Keratinocyte (primary cell): ENCODE measurements at regions not wholly inside any gene's neighbourhood (a gene's known extent, or its start where the extent isn't known, plus 50 kb on each side); places are given as distances from the start of the nearest gene placed in this dataset.

Experiments used
- DNase-seq: peaks from one replicate; pipeline ENCODE4 v3.0.0-alpha.2; 2011; ENCODE audit warnings: low read depth, missing footprints, low spot score
- FAIRE-seq: peaks from 2 replicates; lab custom pipeline; 2011; peaks lifted over from hg19 to GRCh38; lab: Jason Lieb, UNC
- H2AFZ ChIP-seq: 2 replicates; pipeline ENCODE4 v1.6.0; 2012; ENCODE audit warnings: low read length, control low read depth, inconsistent platforms; ENCODE audit not compliant: control insufficient read depth
- H3K27ac ChIP-seq: 2 replicates; pipeline ENCODE4 v1.5.1; 2011; ENCODE audit warnings: low read length; ENCODE audit not compliant: control insufficient read depth, insufficient read depth
- H3K27me3 ChIP-seq: 3 replicates; pipeline ENCODE4 v1.6.0; 2011; ENCODE audit warnings: low read length; ENCODE audit not compliant: control insufficient read depth, insufficient read depth; ENCODE audit errors: extremely low read depth
- H3K36me3 ChIP-seq, 2 experiments: 2 replicates in 1 of 2; 3 replicates in 1 of 2; pipeline ENCODE4 v1.5.1; 2011; ENCODE audit warnings: low read length in 2 of 2, mild to moderate bottlenecking in 1 of 2; ENCODE audit not compliant: control insufficient read depth in 2 of 2, insufficient read depth in 2 of 2; ENCODE audit errors: extremely low read depth in 1 of 2
- H3K4me1 ChIP-seq: 3 replicates; pipeline ENCODE4 v1.5.1; 2011; ENCODE audit warnings: low read length; ENCODE audit not compliant: control insufficient read depth, insufficient read depth; ENCODE audit errors: extremely low read depth
- H3K4me2 ChIP-seq: 3 replicates; pipeline ENCODE4 v1.6.0; 2011; ENCODE audit warnings: low read depth, low read length; ENCODE audit not compliant: control insufficient read depth, insufficient read depth; ENCODE audit errors: extremely low read depth
- H3K4me3 ChIP-seq, 3 experiments: fragments of 200-600 bp in 1 of 3; sonication (generic) in 1 of 3; 2 replicates in 2 of 3; 3 replicates in 1 of 3; pipeline ENCODE4 v1.5.1; 2011 to 2016; ENCODE audit warnings: low read length in 3 of 3, mild to moderate bottlenecking in 3 of 3, control low read depth in 2 of 3, inconsistent platforms in 1 of 3, low read depth in 1 of 3, mixed read lengths in 1 of 3, mixed run types in 1 of 3, moderate library complexity in 1 of 3; ENCODE audit not compliant: control insufficient read depth in 2 of 3, insufficient read depth in 2 of 3; ENCODE audit errors: extremely low read depth in 1 of 3
- H3K79me2 ChIP-seq: 2 replicates; pipeline ENCODE4 v1.6.0; 2012; ENCODE audit warnings: low read length; ENCODE audit not compliant: control insufficient read depth, insufficient read depth
- H3K9ac ChIP-seq: 3 replicates; pipeline ENCODE4 v1.6.0; 2011; ENCODE audit warnings: low read length; ENCODE audit not compliant: control insufficient read depth, insufficient read depth; ENCODE audit errors: extremely low read depth
- H3K9me1 ChIP-seq: 3 replicates; pipeline ENCODE4 v1.6.0; 2011; ENCODE audit warnings: low read length; ENCODE audit not compliant: control insufficient read depth, insufficient read depth; ENCODE audit errors: extremely low read depth
- H3K9me3 ChIP-seq: 2 replicates; pipeline ENCODE4 v1.5.1; 2012; ENCODE audit warnings: low read depth, low read length; ENCODE audit not compliant: control insufficient read depth
- H4K20me1 ChIP-seq: 3 replicates; pipeline ENCODE4 v1.6.0; 2011; ENCODE audit warnings: low read length; ENCODE audit not compliant: control insufficient read depth, insufficient read depth; ENCODE audit errors: extremely low read depth
- CTCF ChIP-seq, 3 experiments: IDR thresholded peaks in 1 of 3; conservative IDR thresholded peaks in 1 of 3; optimal IDR thresholded peaks in 1 of 3; 2 replicates in 2 of 3; 3 replicates in 1 of 3; pipeline versions ENCODE3 to v1.5.1; 2011; ENCODE audit warnings: low read length in 3 of 3, mild to moderate bottlenecking in 3 of 3, moderate library complexity in 2 of 3, control low read depth in 1 of 3, inconsistent platforms in 1 of 3; ENCODE audit not compliant: insufficient read depth in 2 of 3; ENCODE audit errors: extremely low read depth in 1 of 3
- EZH2 ChIP-seq: IDR thresholded peaks from one replicate; pipeline ENCODE4 v1.6.1; 2012; ENCODE audit warnings: inconsistent platforms, mild to moderate bottlenecking, low read length, moderate library complexity
- dilution Hi-C: fragments of 300-500 bp; cut with MboI; formaldehyde crosslinking; loops from one replicate; pipeline ENCODE4 v1.7.0; 2020; ENCODE audit warnings: low sequenced_read_pairs; ENCODE audit not compliant: extremely low pct_ligation_motif_present

DNA sequence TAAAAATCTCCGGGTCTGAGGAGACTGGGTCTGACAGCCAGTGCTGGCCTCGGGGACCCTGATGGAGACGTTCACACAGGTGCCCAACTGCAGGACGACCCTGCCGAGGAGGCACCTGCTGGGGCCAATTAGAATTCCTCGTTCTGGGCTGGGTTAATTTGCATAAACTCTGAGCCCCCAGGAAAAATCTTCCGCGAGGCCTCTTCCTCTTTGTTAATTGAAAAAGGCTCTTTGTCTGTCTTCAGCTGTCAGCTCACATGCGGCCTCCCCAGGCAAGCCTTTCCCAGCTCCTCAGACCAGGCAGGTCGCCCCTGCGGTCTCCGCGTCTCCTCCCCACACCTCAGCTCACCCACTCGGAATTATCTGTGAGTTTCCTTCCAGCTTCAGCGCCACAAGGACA lies 400.2 kb downstream of the SEC14L1 start:
- no peaks in the 10 kb centered on the region for H3K79me2 ChIP-seq
- no peak overlapping the region for H3K27ac ChIP-seq
- H3K9me1 ChIP-seq = no peaks in the 10 kb centered on the region
- peaks cover 4% of the 10 kb centered on the region for H4K20me1 ChIP-seq
- H3K36me3 ChIP-seq = no peaks in the 10 kb centered on the region
- no peak for DNase-seq
- H3K4me2 ChIP-seq = no peak overlapping the region
- H3K9ac ChIP-seq = no peak overlapping the region
- no peaks in the 10 kb centered on the region for H3K9me3 ChIP-seq
- H3K4me1 ChIP-seq = no peaks in the 10 kb centered on the region
- TF ChIP-seq EZH2 (no peak), CTCF (optimal IDR thresholded peaks at IDR 0.05 in 1 of 3, IDR thresholded peaks at IDR 0.05 in 1 of 3, conservative IDR thresholded peaks at IDR 0.05 in 1 of 3; ENCODE audit: extremely low read depth in 1 of 3, insufficient read depth in 2 of 3, low read length in 3 of 3) (no peak)
- H3K4me3 ChIP-seq = no peak overlapping the region
- H3K27me3 ChIP-seq = peaks cover 46% of the 10 kb centered on the region
- H2AFZ ChIP-seq = no peak overlapping the region
- dilution Hi-C loops = no loop called here
- FAIRE-seq = no peak

DNA sequence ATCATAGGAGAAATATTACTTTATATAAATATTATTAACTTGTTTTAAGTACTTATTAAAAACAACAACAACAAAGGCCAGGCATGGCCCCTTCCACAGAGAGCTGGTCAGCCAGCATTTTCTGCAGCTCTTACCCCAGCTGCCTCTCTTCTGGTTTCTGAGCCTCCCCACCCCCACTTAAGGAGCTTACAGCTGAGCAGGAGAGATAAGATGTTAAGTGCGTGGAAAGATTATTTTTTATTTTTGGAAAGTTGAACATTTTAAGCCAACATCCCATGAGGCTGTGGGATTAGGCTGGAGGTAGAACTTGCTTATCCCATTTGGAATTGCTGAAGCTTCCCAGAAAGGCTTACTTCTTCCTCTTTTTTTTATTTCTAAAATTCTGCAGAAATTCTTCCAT lies 401.2 kb downstream of the SEC14L1 start:
- TF ChIP-seq CTCF (optimal IDR thresholded peaks at IDR 0.05 in 1 of 3, IDR thresholded peaks at IDR 0.05 in 1 of 3, conservative IDR thresholded peaks at IDR 0.05 in 1 of 3; ENCODE audit: extremely low read depth in 1 of 3, insufficient read depth in 2 of 3, low read length in 3 of 3) (no peak), EZH2 (no peak)
- H3K4me2 ChIP-seq = no peak overlapping the region

More for the DNA sequence above, 401.2 kb downstream of the SEC14L1 start:
- no peak for FAIRE-seq
- Histone ChIP-seq H3K9me1 (no peaks in the 10 kb centered on the region), H3K9me3 (no peaks in the 10 kb centered on the region), H3K4me3 (no peak overlapping the region), H3K4me1 (no peaks in the 10 kb centered on the region), H3K27me3 (peaks cover 54% of the 10 kb centered on the region), H3K36me3 (no peaks in the 10 kb centered on the region), H2AFZ (no peak overlapping the region), H3K79me2 (no peaks in the 10 kb centered on the region), H3K9ac (no peak overlapping the region), H3K27ac (no peak overlapping the region), H4K20me1 (peaks cover 4% of the 10 kb centered on the region)
- dilution Hi-C loops = no loop called here
- no peak for DNase-seq
